H9 (cell line): ENCODE measurements at regions not wholly inside any gene's neighbourhood (a gene's known extent, or its start where the extent isn't known, plus 50 kb on each side); places are given as distances from the start of the nearest gene placed in this dataset.

Source experiments
- DNase-seq: peaks from one replicate; pipeline ENCODE4 v3.0.0-alpha.2; 2017
- H2AFZ ChIP-seq: one replicate; pipeline ENCODE4 v1.6.1; 2013; ENCODE audit warnings: mild to moderate bottlenecking, low read length, control low read depth, moderate library complexity
- H2AK5ac ChIP-seq: 2 replicates; pipeline ENCODE4 v1.6.1; 2013; ENCODE audit warnings: low read length, control low read depth, mixed read lengths; ENCODE audit not compliant: insufficient read length
- H2BK120ac ChIP-seq: one replicate; pipeline ENCODE4 v1.6.1; 2013; ENCODE audit warnings: low read depth, mild to moderate bottlenecking, low read length, control low read depth, inconsistent platforms; ENCODE audit not compliant: poor library complexity, severe bottlenecking
- H2BK12ac ChIP-seq: 2 replicates; pipeline ENCODE4 v1.6.1; 2013; ENCODE audit warnings: low read length, control low read depth, mixed read lengths, low read depth; ENCODE audit not compliant: insufficient read length
- H2BK15ac ChIP-seq: 2 replicates; pipeline ENCODE4 v1.6.1; 2013; ENCODE audit warnings: low read depth, low read length, control low read depth
- H2BK20ac ChIP-seq: one replicate; pipeline ENCODE4 v1.6.1; 2013; ENCODE audit warnings: low read depth, mild to moderate bottlenecking, low read length, control low read depth, inconsistent platforms; ENCODE audit not compliant: poor library complexity, severe bottlenecking
- H2BK5ac ChIP-seq: 2 replicates; pipeline ENCODE4 v1.6.1; 2013; ENCODE audit warnings: low read length, control low read depth, mixed read lengths; ENCODE audit not compliant: insufficient read length
- H3K14ac ChIP-seq: 2 replicates; pipeline ENCODE4 v1.6.1; 2013; ENCODE audit warnings: low read length, control low read depth; ENCODE audit not compliant: insufficient read depth
- H3K18ac ChIP-seq: 2 replicates; pipeline ENCODE4 v1.6.1; 2013; ENCODE audit warnings: low read depth, mild to moderate bottlenecking, mixed read lengths, low read length, control low read depth; ENCODE audit not compliant: insufficient read length
- H3K23ac ChIP-seq: 2 replicates; pipeline ENCODE4 v1.6.1; 2013; ENCODE audit warnings: low read length, control low read depth, mixed read lengths, low read depth; ENCODE audit not compliant: insufficient read length
- H3K23me2 ChIP-seq: 2 replicates; pipeline ENCODE4 v1.6.1; 2013; ENCODE audit warnings: low read depth, mild to moderate bottlenecking, mixed read lengths, low read length, control low read depth; ENCODE audit not compliant: insufficient read length, poor library complexity, severe bottlenecking
- H3K27ac ChIP-seq: 2 replicates; pipeline ENCODE4 v1.5.1; 2013; ENCODE audit warnings: low read length, control low read depth, mixed read lengths, low read depth; ENCODE audit not compliant: insufficient read length
- H3K27me3 ChIP-seq: 2 replicates; pipeline ENCODE4 v1.6.1; 2013; ENCODE audit warnings: low read length, control low read depth, inconsistent platforms; ENCODE audit not compliant: insufficient read depth
- H3K4ac ChIP-seq: 2 replicates; pipeline ENCODE4 v1.6.1; 2013; ENCODE audit warnings: low read depth, mild to moderate bottlenecking, control low read depth, inconsistent platforms, low read length, moderate library complexity
- H3K4me1 ChIP-seq: 2 replicates; pipeline ENCODE4 v1.6.1; 2013; ENCODE audit warnings: low read length, control low read depth, inconsistent platforms; ENCODE audit not compliant: insufficient read depth
- H3K4me2 ChIP-seq: 2 replicates; pipeline ENCODE4 v1.6.1; 2013; ENCODE audit warnings: low read length, control low read depth, mixed read lengths; ENCODE audit not compliant: insufficient read length, insufficient read depth
- H3K56ac ChIP-seq: 2 replicates; pipeline ENCODE4 v1.6.1; 2013; ENCODE audit warnings: low read depth, mild to moderate bottlenecking, mixed read lengths, low read length, control low read depth; ENCODE audit not compliant: insufficient read length
- H3K79me1 ChIP-seq: 2 replicates; pipeline ENCODE4 v1.6.1; 2013; ENCODE audit warnings: low read depth, mild to moderate bottlenecking, moderate library complexity, low read length, control low read depth, inconsistent platforms; ENCODE audit not compliant: insufficient read depth, poor library complexity, severe bottlenecking
- H3K79me2 ChIP-seq: 2 replicates; pipeline ENCODE4 v1.6.1; 2013; ENCODE audit warnings: low read length, control low read depth, inconsistent platforms; ENCODE audit not compliant: insufficient read depth
- H3K9ac ChIP-seq: 2 replicates; pipeline ENCODE4 v1.6.1; 2013; ENCODE audit warnings: low read length, control low read depth, mixed read lengths; ENCODE audit not compliant: insufficient read length; ENCODE audit errors: extremely low read depth
- H3K9me3 ChIP-seq: one replicate; pipeline ENCODE4 v1.6.1; 2013; ENCODE audit warnings: low read depth, low read length, inconsistent platforms; ENCODE audit not compliant: control insufficient read depth
- H3T11ph ChIP-seq: one replicate; pipeline ENCODE4 v1.6.1; 2013; ENCODE audit warnings: mild to moderate bottlenecking, low read length, control low read depth, inconsistent platforms
- H4K20me1 ChIP-seq: one replicate; pipeline ENCODE4 v1.6.1; 2013; ENCODE audit not compliant: control insufficient read depth, insufficient read length, insufficient read depth
- H4K5ac ChIP-seq: 2 replicates; pipeline ENCODE4 v1.6.1; 2013; ENCODE audit warnings: low read depth, mild to moderate bottlenecking, mixed read lengths, low read length, control low read depth; ENCODE audit not compliant: insufficient read length
- H4K8ac ChIP-seq: replicated peaks from 2 replicates; pipeline ENCODE4 v1.6.1; 2013; ENCODE audit warnings: low read length, control low read depth, mixed read lengths, low read depth; ENCODE audit not compliant: insufficient read length
- H4K91ac ChIP-seq: 2 replicates; pipeline ENCODE4 v1.6.1; 2013; ENCODE audit warnings: low read depth, mild to moderate bottlenecking, moderate library complexity, mixed read lengths, low read length, control low read depth; ENCODE audit not compliant: insufficient read length
- H3K27ac Mint-ChIP-seq, 3 experiments: 2 replicates in 2 of 3; 3 replicates in 1 of 3; pipeline ENCODE4 v1.8.0; 2020 to 2021; ENCODE audit warnings: mixed read lengths in 3 of 3, mild to moderate bottlenecking in 1 of 3, moderate library complexity in 1 of 3
- H3K27me3 Mint-ChIP-seq: 2 replicates; pipeline ENCODE4 v1.8.0; 2021; ENCODE audit warnings: low read depth, mild to moderate bottlenecking, moderate library complexity, mixed read lengths
- H3K36me3 Mint-ChIP-seq, 3 experiments: 2 replicates in 2 of 3; 3 replicates in 1 of 3; pipeline ENCODE4 v1.8.0; 2020 to 2021; ENCODE audit warnings: low read depth in 3 of 3, mixed read lengths in 3 of 3; ENCODE audit not compliant: insufficient read depth in 1 of 3
- H3K4me1 Mint-ChIP-seq, 2 experiments: 2 replicates each; pipeline ENCODE4 v1.8.0; 2020; ENCODE audit warnings: mixed read lengths in 2 of 2
- H3K4me3 Mint-ChIP-seq, 2 experiments: 2 replicates in 1 of 2; 3 replicates in 1 of 2; pipeline ENCODE4 v1.8.0; 2020 to 2021; ENCODE audit warnings: mild to moderate bottlenecking in 2 of 2, mixed read lengths in 2 of 2, moderate library complexity in 1 of 2
- H3K9me3 Mint-ChIP-seq, 2 experiments: 2 replicates in 1 of 2; 3 replicates in 1 of 2; pipeline ENCODE4 v1.8.0; 2020; ENCODE audit warnings: mild to moderate bottlenecking in 2 of 2, mixed read lengths in 2 of 2, moderate library complexity in 1 of 2
- CTCF ChIP-seq: fragments of 200-600 bp; sonication (generic); conservative IDR thresholded peaks from 3 replicates; pipeline ENCODE4 v1.8.0; 2021; ENCODE audit warnings: antibody characterized with exemption, mild to moderate bottlenecking

- Histone ChIP-seq H2BK12ac (no peak overlapping the region), H3K79me1 (no peaks in the 10 kb centered on the region), H3K27me3 (no peaks in the 10 kb centered on the region), H4K91ac (no peak overlapping the region), H3K9me3 (no peaks in the 10 kb centered on the region), H2BK15ac (no peak overlapping the region), H3T11ph (no peak overlapping the region), H2BK120ac (no peak overlapping the region), H4K5ac (no peak overlapping the region), H3K9ac (no peak overlapping the region), H2BK5ac (no peak overlapping the region), H3K23me2 (no peaks in the 10 kb centered on the region), H3K4me2 (no peak overlapping the region), H3K4me1 (peaks cover 3% of the 10 kb centered on the region; the same call in 1 of the 2 replicates), H2AK5ac (no peak overlapping the region), H3K27ac (no peak overlapping the region), H3K4ac (no peak overlapping the region), H3K23ac (no peak overlapping the region), H4K8ac (no peak overlapping the region), H3K79me2 (no peaks in the 10 kb centered on the region), H3K56ac (no peak overlapping the region), H2BK20ac (no peak overlapping the region), H2AFZ (no peak overlapping the region), H3K18ac (no peak overlapping the region), H3K14ac (no peak overlapping the region), H4K20me1 (no peaks in the 10 kb centered on the region)
- peaks cover 6 to 10% of the 10 kb centered on the region in 2 experiments for H3K4me1 Mint-ChIP-seq
- TF ChIP-seq CTCF = no peak
- peaks cover 3 to 6% of the 10 kb centered on the region in 2 experiments; a peak in 4 of 5 replicates for H3K9me3 Mint-ChIP-seq
- no peak overlapping the region for H3K27ac Mint-ChIP-seq
- no peak overlapping the region for H3K4me3 Mint-ChIP-seq
- peaks cover 0 to 5% (median 2%) of the 10 kb centered on the region in 3 experiments; a peak in 1 of 7 replicates for H3K36me3 Mint-ChIP-seq
- H3K27me3 Mint-ChIP-seq = no peaks in the 10 kb centered on the region
- no peak for DNase-seq
Measured at GRCh38 chr3:153399636-153400035, 237.6 kb downstream of the RAP2B start.
